ENCODE measurements at regions not wholly inside any gene's neighbourhood (a gene's known extent, or its start where the extent isn't known, plus 50 kb on each side); places are given as distances from the start of the nearest gene placed in this dataset.
A peak's percentile ranks its signal among the peaks of the same experiment; 100 is the strongest.
"Not testable (repeated sequence)": the region's sequence is repeated elsewhere in the genome, so short reads cannot be mapped to it uniquely, and the experiment has no call there.

GRCh38 chr1:104172243-104172681, 422.6 kb downstream of the AMY1C start:
- DNase-seq (ENCODE audit: low read depth): no peak

GRCh38 chr1:104182251-104182650, 432.6 kb downstream of the AMY1C start:
- DNase-seq (ENCODE audit: low read depth): no peak

GRCh38 chr1:104189207-104189606, 439.5 kb downstream of the AMY1C start:
- no peak for DNase-seq (ENCODE audit: low read depth)

GRCh38 chr1:104190821-104191220, 441.1 kb downstream of the AMY1C start:
- no peak for DNase-seq (ENCODE audit: low read depth)

GRCh38 chr1:104195395-104195794, 445.7 kb downstream of the AMY1C start:
- peak; percentile 17 for DNase-seq (ENCODE audit: low read depth)

GRCh38 chr1:104196136-104196535, 446.4 kb downstream of the AMY1C start:
- DNase-seq (ENCODE audit: low read depth): no peak

- no peak for DNase-seq (ENCODE audit: low read depth)
These were observed 447.8 kb downstream of the AMY1C start for GRCh38 chr1:104197516-104197915.

GRCh38 chr1:104212239-104212638, 462.5 kb downstream of the AMY1C start:
- no peak for DNase-seq (ENCODE audit: low read depth)

- not testable (repeated sequence) for DNase-seq (ENCODE audit: low read depth)
These were observed 467.8 kb downstream of the AMY1C start for GRCh38 chr1:104217395-104217986.

- DNase-seq (ENCODE audit: low read depth): no peak
These were observed 480.2 kb downstream of the AMY1C start for GRCh38 chr1:104229860-104230259.

GRCh38 chr1:104231676-104232075, 482.0 kb downstream of the AMY1C start:
- no peak for DNase-seq (ENCODE audit: low read depth)

- DNase-seq (ENCODE audit: low read depth): no peak
These were observed 485.4 kb downstream of the AMY1C start for GRCh38 chr1:104235141-104235540.

GRCh38 chr1:104238991-104239390, 489.3 kb downstream of the AMY1C start:
- no peak for DNase-seq (ENCODE audit: low read depth)

- no peak for DNase-seq (ENCODE audit: low read depth)
These were observed 498.7 kb downstream of the AMY1C start for GRCh38 chr1:104248385-104248784.

- DNase-seq (ENCODE audit: low read depth): no peak
These were observed 509.8 kb downstream of the AMY1C start for GRCh38 chr1:104259481-104259880.

- not testable (repeated sequence) for DNase-seq (ENCODE audit: low read depth)
These were observed 513.4 kb downstream of the AMY1C start for GRCh38 chr1:104263110-104263509.

GRCh38 chr1:104264521-104264920, 514.8 kb downstream of the AMY1C start:
- no peak for DNase-seq (ENCODE audit: low read depth)

- no peak for DNase-seq (ENCODE audit: low read depth)
These were observed 515.5 kb downstream of the AMY1C start for GRCh38 chr1:104265163-104265562.

- no peak for DNase-seq (ENCODE audit: low read depth)
These were observed 516.9 kb downstream of the AMY1C start for GRCh38 chr1:104266612-104267011.

GRCh38 chr1:104288322-104288721, 538.6 kb downstream of the AMY1C start:
- not testable (repeated sequence) for DNase-seq (ENCODE audit: low read depth)

GRCh38 chr1:104291156-104291555, 541.5 kb downstream of the AMY1C start:
- no peak for DNase-seq (ENCODE audit: low read depth)

GRCh38 chr1:104294259-104294658, 544.6 kb downstream of the AMY1C start:
- DNase-seq (ENCODE audit: low read depth): no peak

GRCh38 chr1:104295511-104295910, 545.8 kb downstream of the AMY1C start:
- DNase-seq (ENCODE audit: low read depth): no peak

GRCh38 chr1:104309673-104310072, 560.0 kb downstream of the AMY1C start:
- DNase-seq (ENCODE audit: low read depth): no peak

Data from non-pigmented ciliary epithelial cell (primary cell).